Endodermal cell (in vitro differentiated cells): ENCODE measurements at regions not wholly inside any gene's neighbourhood (a gene's known extent, or its start where the extent isn't known, plus 50 kb on each side); places are given as distances from the start of the nearest gene placed in this dataset.

Experiments used
- DNase-seq: peaks from one replicate; pipeline ENCODE4 v3.0.0-alpha.2; 2017
- H3K27ac ChIP-seq: 2 replicates; pipeline ENCODE4 v1.5.1; 2013; ENCODE audit warnings: mild to moderate bottlenecking, low read depth, low read length, moderate library complexity
- H3K27me3 ChIP-seq: 2 replicates; pipeline ENCODE4 v1.6.1; 2013; ENCODE audit warnings: mild to moderate bottlenecking, low read length, moderate library complexity; ENCODE audit not compliant: insufficient read depth, control insufficient read depth, poor library complexity, severe bottlenecking
- H3K36me3 ChIP-seq: 2 replicates; pipeline ENCODE4 v1.7.0; 2013; ENCODE audit warnings: mild to moderate bottlenecking, low read length, moderate library complexity; ENCODE audit not compliant: control insufficient read depth, insufficient read depth
- H3K4me1 ChIP-seq: one replicate; pipeline ENCODE4 v1.7.0; 2013; ENCODE audit warnings: low read length; ENCODE audit not compliant: control insufficient read depth, insufficient read depth
- H3K4me3 ChIP-seq: 2 replicates; pipeline ENCODE4 v1.5.1; 2013; ENCODE audit warnings: mild to moderate bottlenecking, low read length, moderate library complexity
- H3K9ac ChIP-seq: 2 replicates; pipeline ENCODE4 v1.6.1; 2013; ENCODE audit warnings: mild to moderate bottlenecking, low read length, moderate library complexity; ENCODE audit not compliant: poor library complexity, severe bottlenecking; ENCODE audit errors: extremely low read depth
- H3K9me3 ChIP-seq: 2 replicates; pipeline ENCODE4 v1.6.1; 2013; ENCODE audit warnings: mild to moderate bottlenecking, low read length, moderate library complexity; ENCODE audit not compliant: control insufficient read depth
- H3K27ac Mint-ChIP-seq: 2 replicates; pipeline ENCODE4 v1.8.0; 2020; ENCODE audit warnings: mixed read lengths
- H3K27me3 Mint-ChIP-seq: 2 replicates; pipeline ENCODE4 v1.8.0; 2021; ENCODE audit warnings: mild to moderate bottlenecking, mixed read lengths; ENCODE audit not compliant: insufficient read depth
- H3K36me3 Mint-ChIP-seq: 2 replicates; pipeline ENCODE4 v1.8.0; 2020; ENCODE audit warnings: low read depth, mixed read lengths
- H3K4me1 Mint-ChIP-seq: 2 replicates; pipeline ENCODE4 v1.8.0; 2020; ENCODE audit warnings: mixed read lengths
- H3K4me3 Mint-ChIP-seq: 2 replicates; pipeline ENCODE4 v1.8.0; 2020; ENCODE audit warnings: mild to moderate bottlenecking, moderate library complexity, mixed read lengths
- H3K9me3 Mint-ChIP-seq: 2 replicates; pipeline ENCODE4 v1.8.0; 2020; ENCODE audit warnings: mild to moderate bottlenecking, mixed read lengths
- CTCF ChIP-seq: fragments of 200-600 bp; sonication (generic); conservative IDR thresholded peaks from 2 replicates; pipeline ENCODE4 v1.5.0; 2021; ENCODE audit warnings: antibody characterized with exemption, mild to moderate bottlenecking
- WGBS, 2 experiments: methylation state at CpG; one replicate each; pipeline versions ENCODE4 v1.1.5 to v1.1.7; 2013; ENCODE audit warnings: missing lambda C conversion rate in 2 of 2, mixed read lengths in 1 of 2; ENCODE audit not compliant: insufficient coverage in 1 of 2, insufficient read length in 1 of 2; 5-methylcytosine and 5-hydroxymethylcytosine counted together

DNA sequence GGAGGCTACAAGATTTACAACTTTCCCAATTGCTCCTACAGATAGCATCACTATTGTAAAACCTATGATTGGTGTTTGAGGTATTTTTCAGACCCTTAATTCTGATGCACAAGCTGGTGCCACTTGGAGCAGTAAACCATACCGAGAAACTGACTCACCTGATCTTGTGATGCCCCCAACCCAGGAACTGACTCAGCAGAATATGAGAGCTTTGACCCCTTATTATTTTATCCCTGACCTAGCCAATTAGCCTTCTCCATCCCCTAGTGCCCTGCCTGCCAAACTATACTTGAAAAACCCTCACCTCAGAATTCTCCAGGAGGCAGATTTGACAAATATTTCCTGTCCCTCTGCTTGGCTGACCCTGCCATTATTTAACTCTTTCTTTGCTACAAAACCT is 585.9 kb upstream of the GHITM start:
- H3K9me3 Mint-ChIP-seq = peaks cover 1% of the 10 kb centered on the region
- H3K27ac ChIP-seq = no peak overlapping the region
- no peak for DNase-seq
- 89% methylated on average over 1 of the region's 1 CpG; no CpG with 5 or more reads in 1 of the 2 experiments for whole genome bisulfite sequencing, 2 experiments
- H3K36me3 ChIP-seq = no peaks in the 10 kb centered on the region
- H3K4me1 Mint-ChIP-seq = no peaks in the 10 kb centered on the region
- no peaks in the 10 kb centered on the region for H3K36me3 Mint-ChIP-seq
- no peaks in the 10 kb centered on the region for H3K4me1 ChIP-seq
- H3K27ac Mint-ChIP-seq = no peak overlapping the region
- H3K27me3 Mint-ChIP-seq = no peaks in the 10 kb centered on the region
- H3K27me3 ChIP-seq = no peaks in the 10 kb centered on the region
- no peak overlapping the region for H3K4me3 ChIP-seq
- no peak overlapping the region for H3K9ac ChIP-seq
- peaks cover 7% of the 10 kb centered on the region for H3K9me3 ChIP-seq
- TF ChIP-seq CTCF = no peak
- H3K4me3 Mint-ChIP-seq = no peak overlapping the region

- no peaks in the 10 kb centered on the region for H3K9me3 Mint-ChIP-seq
- no peak overlapping the region for H3K9ac ChIP-seq
- no peak overlapping the region for H3K4me3 Mint-ChIP-seq
- H3K4me1 ChIP-seq = no peaks in the 10 kb centered on the region
- H3K27ac ChIP-seq = no peak overlapping the region
- peaks cover 7% of the 10 kb centered on the region for H3K9me3 ChIP-seq
- no peak for TF ChIP-seq CTCF
- no peak overlapping the region for H3K27ac Mint-ChIP-seq
- H3K27me3 Mint-ChIP-seq = no peaks in the 10 kb centered on the region
- H3K4me3 ChIP-seq = no peak overlapping the region
- no peaks in the 10 kb centered on the region for H3K36me3 Mint-ChIP-seq
- DNase-seq = no peak
- no peaks in the 10 kb centered on the region for H3K4me1 Mint-ChIP-seq
- H3K27me3 ChIP-seq = no peaks in the 10 kb centered on the region
- no peaks in the 10 kb centered on the region for H3K36me3 ChIP-seq
Observed at GRCh38 chr10:83555264-83555663, 584.0 kb upstream of the GHITM start.

GRCh38 chr10:83562381-83562780 is 576.9 kb upstream of the GHITM start:
- WGBS, 2 experiments = 95 to 97% methylated on average over 3 of the region's 3 CpGs
- peak; percentile 69 for DNase-seq
- Histone ChIP-seq H3K27me3 (no peaks in the 10 kb centered on the region), H3K27ac (no peak overlapping the region), H3K9me3 (no peaks in the 10 kb centered on the region), H3K9ac (no peak overlapping the region), H3K4me1 (no peaks in the 10 kb centered on the region), H3K4me3 (no peak overlapping the region), H3K36me3 (no peaks in the 10 kb centered on the region)
- peak; percentile 78 for TF ChIP-seq CTCF
- Mint-ChIP-seq H3K27ac (no peak overlapping the region), H3K4me3 (no peak overlapping the region), H3K27me3 (no peaks in the 10 kb centered on the region), H3K9me3 (no peaks in the 10 kb centered on the region), H3K4me1 (peaks cover 3% of the 10 kb centered on the region), H3K36me3 (no peaks in the 10 kb centered on the region)
